Epithelial cell of proximal tubule (primary cell): ENCODE measurements at regions not wholly inside any gene's neighbourhood (a gene's known extent, or its start where the extent isn't known, plus 50 kb on each side); places are given as distances from the start of the nearest gene placed in this dataset.

Experiments
- DNase-seq: peaks from one replicate; pipeline ENCODE4 v3.0.0-alpha.2; 2011; ENCODE audit warnings: low read depth
- H3K4me3 ChIP-seq: 2 replicates; pipeline ENCODE4 v1.5.1; 2011; ENCODE audit warnings: low read depth, mild to moderate bottlenecking, low read length
- CTCF ChIP-seq: conservative IDR thresholded peaks from 2 replicates; pipeline ENCODE4 v1.5.1; 2012; ENCODE audit warnings: low read depth, mild to moderate bottlenecking, low read length

- DNase-seq: no peak
- no peak for TF ChIP-seq CTCF
- no peak overlapping the region for H3K4me3 ChIP-seq
Observed at GRCh38 chr7:125445836-125446235, 516.2 kb upstream of the POT1 start.

- TF ChIP-seq CTCF: no peak
- no peak for DNase-seq
- H3K4me3 ChIP-seq: no peak overlapping the region
Observed at GRCh38 chr7:125444864-125445263, 515.2 kb upstream of the POT1 start.

- DNase-seq: peak; percentile 46
- no peak for TF ChIP-seq CTCF
Observed at GRCh38 chr7:125436220-125436619, 506.6 kb upstream of the POT1 start.

GRCh38 chr7:125431349-125431748 lies 501.7 kb upstream of the POT1 start:
- H3K4me3 ChIP-seq: no peak overlapping the region
- no peak for TF ChIP-seq CTCF
- DNase-seq: no peak

More at GRCh38 chr7:125436220-125436619, 506.6 kb upstream of the POT1 start:
- H3K4me3 ChIP-seq: no peak overlapping the region

GRCh38 chr7:125430013-125430412 lies 500.4 kb upstream of the POT1 start:
- DNase-seq: no peak
- no peak for TF ChIP-seq CTCF

GRCh38 chr7:125427676-125428075 lies 498.1 kb upstream of the POT1 start:
- H3K4me3 ChIP-seq: no peak overlapping the region
- no peak for DNase-seq
- TF ChIP-seq CTCF: no peak

More at GRCh38 chr7:125430013-125430412, 500.4 kb upstream of the POT1 start:
- no peak overlapping the region for H3K4me3 ChIP-seq

- no peak overlapping the region for H3K4me3 ChIP-seq
- no peak for DNase-seq
- no peak for TF ChIP-seq CTCF
Observed at GRCh38 chr7:125425506-125425905, 495.9 kb upstream of the POT1 start.
